ENCODE measurements at regions not wholly inside any gene's neighbourhood (a gene's known extent, or its start where the extent isn't known, plus 50 kb on each side); places are given as distances from the start of the nearest gene placed in this dataset.

DNA sequence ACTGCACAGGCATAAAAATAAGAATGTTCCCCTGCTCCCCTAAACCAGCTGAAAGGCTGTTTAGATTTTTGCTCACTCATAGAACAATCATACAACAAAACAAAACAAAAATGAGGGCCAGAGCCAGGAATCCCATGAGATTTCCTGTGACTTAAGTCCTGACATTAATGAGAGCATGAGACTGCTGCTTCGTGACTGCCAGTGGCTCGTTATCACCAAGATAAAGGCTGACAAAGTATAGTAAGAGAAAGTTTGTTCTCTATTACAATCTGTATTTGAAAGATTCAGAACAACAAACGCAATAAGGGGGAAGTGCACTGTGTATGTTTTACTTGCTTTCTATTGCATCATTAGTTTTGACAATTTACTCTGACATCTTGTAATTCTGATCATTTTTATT is 837.1 kb upstream of the C9orf72 start:
- Histone ChIP-seq H3K9me2 (replicated peaks; ENCODE audit: control insufficient read depth, low read length) (no peaks in the 10 kb centered on the region), H3K4me3 (ENCODE audit: low read length) (no peak overlapping the region), H3K27ac (ENCODE audit: low read depth, low read length) (no peak overlapping the region), H3F3A (ENCODE audit: control insufficient read depth, insufficient read depth) (no peaks in the 10 kb centered on the region), H3K9me3 (ENCODE audit: control insufficient read depth, insufficient read depth, low read length) (no peaks in the 10 kb centered on the region), H3K36me3 (ENCODE audit: control insufficient read depth, low read length) (no peaks in the 10 kb centered on the region), H3K4me2 (ENCODE audit: low read length) (no peak overlapping the region), H3K27me3 (ENCODE audit: control insufficient read depth, low read length) (no peaks in the 10 kb centered on the region), H3K79me2 (ENCODE audit: control insufficient read depth, low read length) (no peaks in the 10 kb centered on the region), H3K4me1 (ENCODE audit: control insufficient read depth, low read length) (no peaks in the 10 kb centered on the region), H4K20me1 (ENCODE audit: control insufficient read depth, insufficient read depth, low read depth, low read length) (no peaks in the 10 kb centered on the region)
- TF ChIP-seq, protein P1, sequence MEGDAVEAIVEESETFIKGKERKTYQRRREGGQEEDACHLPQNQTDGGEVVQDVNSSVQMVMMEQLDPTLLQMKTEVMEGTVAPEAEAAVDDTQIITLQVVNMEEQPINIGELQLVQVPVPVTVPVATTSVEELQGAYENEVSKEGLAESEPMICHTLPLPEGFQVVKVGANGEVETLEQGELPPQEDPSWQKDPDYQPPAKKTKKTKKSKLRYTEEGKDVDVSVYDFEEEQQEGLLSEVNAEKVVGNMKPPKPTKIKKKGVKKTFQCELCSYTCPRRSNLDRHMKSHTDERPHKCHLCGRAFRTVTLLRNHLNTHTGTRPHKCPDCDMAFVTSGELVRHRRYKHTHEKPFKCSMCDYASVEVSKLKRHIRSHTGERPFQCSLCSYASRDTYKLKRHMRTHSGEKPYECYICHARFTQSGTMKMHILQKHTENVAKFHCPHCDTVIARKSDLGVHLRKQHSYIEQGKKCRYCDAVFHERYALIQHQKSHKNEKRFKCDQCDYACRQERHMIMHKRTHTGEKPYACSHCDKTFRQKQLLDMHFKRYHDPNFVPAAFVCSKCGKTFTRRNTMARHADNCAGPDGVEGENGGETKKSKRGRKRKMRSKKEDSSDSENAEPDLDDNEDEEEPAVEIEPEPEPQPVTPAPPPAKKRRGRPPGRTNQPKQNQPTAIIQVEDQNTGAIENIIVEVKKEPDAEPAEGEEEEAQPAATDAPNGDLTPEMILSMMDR (IDR thresholded peaks at IDR 0.05; ENCODE audit: low read depth, low read length, poor library complexity, severe bottlenecking): no peak
- no peak for TF ChIP-seq EZH2phosphoT487 (IDR thresholded peaks at IDR 0.05; ENCODE audit: borderline replicate concordance, low read length)

DNA sequence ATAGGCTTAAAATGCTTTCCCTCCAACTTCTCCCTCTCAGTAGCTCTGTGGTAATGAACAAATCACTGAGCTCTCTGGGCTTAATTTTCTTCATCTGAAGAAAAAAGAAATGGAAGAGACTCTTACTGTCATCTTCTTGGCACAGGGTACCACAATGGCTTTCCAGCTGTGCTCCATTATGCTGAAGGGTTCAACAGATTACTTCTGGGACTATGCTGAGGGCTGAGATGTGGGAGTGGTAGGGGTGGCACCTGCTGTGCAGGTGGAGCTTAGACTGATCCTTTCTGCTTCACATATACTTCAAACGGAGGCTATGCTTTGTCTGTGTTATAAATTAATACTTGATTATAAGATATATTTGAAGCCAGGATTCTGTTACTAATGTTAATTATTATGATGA is 840.2 kb upstream of the C9orf72 start:
- H3K4me3 ChIP-seq (ENCODE audit: low read length): no peak overlapping the region
- no peaks in the 10 kb centered on the region for H4K20me1 ChIP-seq (ENCODE audit: control insufficient read depth, insufficient read depth, low read depth, low read length)
- no peak overlapping the region for H3K27ac ChIP-seq (ENCODE audit: low read depth, low read length)
- H3K9me2 ChIP-seq (replicated peaks; ENCODE audit: control insufficient read depth, low read length): no peaks in the 10 kb centered on the region
- H3F3A ChIP-seq (ENCODE audit: control insufficient read depth, insufficient read depth): no peaks in the 10 kb centered on the region
- H3K27me3 ChIP-seq (ENCODE audit: control insufficient read depth, low read length): no peaks in the 10 kb centered on the region
- no peaks in the 10 kb centered on the region for H3K79me2 ChIP-seq (ENCODE audit: control insufficient read depth, low read length)
- no peaks in the 10 kb centered on the region for H3K36me3 ChIP-seq (ENCODE audit: control insufficient read depth, low read length)
- TF ChIP-seq, protein P1 (IDR thresholded peaks at IDR 0.05; ENCODE audit: low read depth, low read length, poor library complexity, severe bottlenecking): no peak
- no peak for TF ChIP-seq EZH2phosphoT487 (IDR thresholded peaks at IDR 0.05; ENCODE audit: borderline replicate concordance, low read length)
- no peaks in the 10 kb centered on the region for H3K9me3 ChIP-seq (ENCODE audit: control insufficient read depth, insufficient read depth, low read length)
- no peaks in the 10 kb centered on the region for H3K4me1 ChIP-seq (ENCODE audit: control insufficient read depth, low read length)
- H3K4me2 ChIP-seq (ENCODE audit: low read length): no peak overlapping the region

DNA sequence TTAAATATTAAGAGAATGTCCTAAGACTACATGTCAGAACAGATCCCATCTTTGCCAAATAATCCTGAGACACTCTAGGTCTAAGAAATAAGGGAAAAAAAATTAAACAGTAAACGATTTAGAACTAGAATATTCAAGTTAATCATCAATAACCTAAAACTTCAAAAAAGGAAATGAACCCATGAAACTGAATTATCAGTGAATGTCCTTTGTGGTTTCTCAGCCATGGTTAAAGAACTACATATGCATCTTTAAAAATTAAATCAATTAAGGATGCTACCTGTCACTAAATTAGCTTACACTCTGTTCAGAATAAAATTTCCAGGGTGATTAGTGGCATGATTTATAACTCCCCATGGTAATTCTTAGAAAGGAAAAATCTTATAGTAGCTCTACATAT is 850.0 kb upstream of the C9orf72 start:
- Histone ChIP-seq H3K4me1 (ENCODE audit: control insufficient read depth, low read length) (no peaks in the 10 kb centered on the region), H3K4me3 (ENCODE audit: low read length) (no peak overlapping the region), H3K9me3 (ENCODE audit: control insufficient read depth, insufficient read depth, low read length) (no peaks in the 10 kb centered on the region), H3K27me3 (ENCODE audit: control insufficient read depth, low read length) (no peaks in the 10 kb centered on the region), H3K79me2 (ENCODE audit: control insufficient read depth, low read length) (no peaks in the 10 kb centered on the region), H3K36me3 (ENCODE audit: control insufficient read depth, low read length) (no peaks in the 10 kb centered on the region), H4K20me1 (ENCODE audit: control insufficient read depth, insufficient read depth, low read depth, low read length) (no peaks in the 10 kb centered on the region), H3K4me2 (ENCODE audit: low read length) (no peak overlapping the region), H3F3A (ENCODE audit: control insufficient read depth, insufficient read depth) (no peaks in the 10 kb centered on the region), H3K27ac (ENCODE audit: low read depth, low read length) (no peak overlapping the region), H3K9me2 (replicated peaks; ENCODE audit: control insufficient read depth, low read length) (no peaks in the 10 kb centered on the region)
- TF ChIP-seq, protein P1 (IDR thresholded peaks at IDR 0.05; ENCODE audit: low read depth, low read length, poor library complexity, severe bottlenecking): no peak
- TF ChIP-seq EZH2phosphoT487 (IDR thresholded peaks at IDR 0.05; ENCODE audit: borderline replicate concordance, low read length): no peak

- Histone ChIP-seq H3K9me2 (replicated peaks; ENCODE audit: control insufficient read depth, low read length) (no peaks in the 10 kb centered on the region), H3K79me2 (ENCODE audit: control insufficient read depth, low read length) (no peaks in the 10 kb centered on the region), H4K20me1 (ENCODE audit: control insufficient read depth, insufficient read depth, low read depth, low read length) (no peaks in the 10 kb centered on the region), H3K36me3 (ENCODE audit: control insufficient read depth, low read length) (no peaks in the 10 kb centered on the region), H3K4me1 (ENCODE audit: control insufficient read depth, low read length) (no peaks in the 10 kb centered on the region), H3K27me3 (ENCODE audit: control insufficient read depth, low read length) (no peaks in the 10 kb centered on the region), H3F3A (ENCODE audit: control insufficient read depth, insufficient read depth) (no peaks in the 10 kb centered on the region), H3K9me3 (ENCODE audit: control insufficient read depth, insufficient read depth, low read length) (no peaks in the 10 kb centered on the region), H3K4me2 (ENCODE audit: low read length) (no peak overlapping the region), H3K4me3 (ENCODE audit: low read length) (no peak overlapping the region), H3K27ac (ENCODE audit: low read depth, low read length) (no peak overlapping the region)
- TF ChIP-seq EZH2phosphoT487 (IDR thresholded peaks at IDR 0.05; ENCODE audit: borderline replicate concordance, low read length): no peak
- TF ChIP-seq, protein P1 (IDR thresholded peaks at IDR 0.05; ENCODE audit: low read depth, low read length, poor library complexity, severe bottlenecking): no peak
Measured at GRCh38 chr9:28435456-28435855, 862.2 kb upstream of the C9orf72 start.

All from DOHH2 (cell line).